HG03045 (cell line): ENCODE measurements at regions not wholly inside any gene's neighbourhood (a gene's known extent, or its start where the extent isn't known, plus 50 kb on each side); places are given as distances from the start of the nearest gene placed in this dataset.

ENCODE experiments used
- ATAC-seq: cut with Tn5 transposase; IDR thresholded peaks from one replicate; pipeline ENCODE4 v1.9.1; 2021; ENCODE audit warnings: mild to moderate bottlenecking, moderate library complexity; ENCODE audit not compliant: unreplicated experiment

GRCh38 chr12:16726879-16727278, 120.9 kb upstream of the LMO3 start:
- ATAC-seq: no peak

DNA sequence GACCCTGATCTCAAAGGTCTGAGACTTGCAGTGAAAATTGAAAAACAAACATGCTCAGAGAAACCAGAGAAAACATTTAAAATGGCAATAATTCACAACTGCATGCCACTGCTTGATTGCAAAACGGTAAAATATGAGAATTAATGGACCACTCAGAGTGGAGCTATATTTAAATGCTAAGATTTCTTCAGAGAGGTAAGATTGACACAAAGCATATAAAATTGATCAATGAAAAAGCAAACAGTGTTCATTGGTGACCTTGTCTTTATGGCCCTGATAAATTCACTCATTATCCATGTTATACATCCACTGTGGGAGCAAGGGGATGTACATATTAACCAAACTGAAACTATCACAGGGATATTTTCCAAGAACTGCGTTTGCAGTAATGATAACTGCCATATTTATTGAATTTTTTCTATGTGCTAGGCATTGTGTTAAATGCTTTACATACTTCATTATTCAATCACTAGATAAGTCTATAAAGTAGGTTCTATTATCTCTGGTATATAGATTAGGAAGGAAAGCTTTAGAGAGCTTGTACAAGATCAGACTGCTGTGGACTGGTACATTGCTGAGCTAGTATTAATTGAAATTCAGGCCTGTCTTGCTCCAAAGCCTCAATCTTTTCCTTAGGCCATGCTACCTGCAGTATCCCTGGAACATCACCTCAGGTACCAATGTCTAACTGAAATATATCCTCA, 113.9 kb upstream of the LMO3 start:
- no peak for ATAC-seq

DNA sequence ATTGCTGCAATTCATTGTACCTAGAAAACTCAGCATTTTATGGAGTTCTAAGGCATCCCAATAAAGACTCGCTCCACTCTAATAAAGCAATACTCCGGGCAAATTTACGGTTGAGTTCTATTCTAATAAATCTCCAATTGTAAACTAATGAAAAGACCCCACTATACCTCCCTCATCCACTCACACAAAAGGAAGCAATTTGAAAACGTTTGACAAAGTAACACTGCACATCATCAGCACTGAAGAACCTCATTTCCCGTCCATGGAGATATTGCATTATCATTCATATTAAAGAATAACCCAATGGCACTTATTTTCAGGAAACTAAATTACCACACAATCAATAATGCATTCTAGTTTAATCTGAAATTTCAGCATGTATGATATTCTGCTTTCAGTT, 111.0 kb upstream of the LMO3 start:
- ATAC-seq: no peak

DNA sequence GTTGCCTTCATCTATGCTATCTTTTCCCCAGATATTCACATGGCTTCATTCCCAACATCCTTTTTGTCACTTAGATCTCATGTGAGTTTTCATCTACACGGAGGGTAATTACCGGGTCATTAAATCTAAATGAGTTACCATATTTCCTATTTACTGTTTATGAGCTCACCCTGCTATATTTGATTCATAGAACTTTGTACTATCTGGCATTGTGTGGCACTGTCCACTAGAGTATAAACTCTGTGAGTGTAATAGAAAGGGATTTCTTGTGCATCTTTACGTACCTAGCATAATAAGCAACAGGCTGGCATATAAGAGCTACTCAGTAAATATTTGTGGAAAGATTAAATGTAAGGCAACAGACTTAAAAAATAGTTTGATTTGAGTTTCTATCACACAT, 86.1 kb upstream of the LMO3 start:
- no peak for ATAC-seq

DNA sequence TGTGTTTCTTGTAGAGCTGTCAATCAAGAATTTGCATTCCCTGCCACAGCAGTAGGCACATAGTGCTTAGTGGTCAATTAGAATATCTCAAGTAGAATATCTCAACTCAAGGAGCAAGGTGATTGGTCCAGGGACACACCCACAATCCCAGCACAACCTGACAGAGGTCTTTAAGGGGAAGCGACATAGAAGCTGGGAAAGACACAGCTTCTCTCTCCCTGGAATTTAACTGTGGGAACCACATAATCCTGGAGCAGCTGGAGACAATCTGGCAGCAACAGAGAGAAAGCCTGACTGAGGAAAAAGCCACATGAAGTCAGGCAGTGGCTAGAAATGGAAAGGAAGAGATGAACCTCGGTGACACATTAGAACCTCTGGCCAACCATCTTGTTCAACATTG, 85.7 kb upstream of the LMO3 start:
- no peak for ATAC-seq

GRCh38 chr12:16688200-16688599, 82.2 kb upstream of the LMO3 start:
- no peak for ATAC-seq

DNA sequence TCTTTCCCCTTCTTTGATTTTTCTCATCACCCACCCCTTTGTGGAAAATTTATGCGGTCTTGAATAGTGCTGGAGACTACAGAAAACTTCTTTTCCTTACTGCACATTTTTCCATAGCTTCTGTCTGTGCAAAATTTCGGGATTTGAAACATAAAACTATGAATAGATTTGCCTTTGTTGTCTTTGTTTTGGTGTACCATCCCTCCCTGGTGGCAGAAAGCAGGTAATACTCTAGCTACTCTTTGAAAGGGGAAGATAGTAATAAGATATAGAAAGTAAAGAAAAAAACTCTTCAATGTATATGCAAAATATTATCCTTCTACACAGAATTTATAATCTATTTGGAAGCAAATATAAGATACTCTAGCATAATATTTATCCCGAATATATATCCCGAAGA, 79.1 kb upstream of the LMO3 start:
- ATAC-seq: no peak

- ATAC-seq: no peak
Observed at GRCh38 chr12:16681196-16681595, 75.2 kb upstream of the LMO3 start.

DNA sequence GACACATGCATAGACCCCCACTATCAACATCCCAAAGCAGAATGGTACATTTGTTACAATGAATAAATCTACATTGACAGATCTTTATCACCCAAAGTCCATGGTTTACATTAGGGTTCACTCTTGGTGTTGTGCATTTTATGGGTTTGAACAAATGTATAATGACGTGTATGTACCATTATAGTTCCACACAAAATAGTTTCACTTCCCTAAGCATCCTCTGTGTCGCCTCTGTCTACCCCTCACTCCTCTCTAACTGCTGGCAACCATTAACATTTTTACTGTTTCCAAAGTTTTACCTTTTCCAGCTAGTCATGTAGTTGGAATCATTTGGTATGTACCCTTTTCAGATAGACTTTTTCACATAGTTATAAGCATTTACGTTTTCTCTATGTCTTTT, 69.5 kb upstream of the LMO3 start:
- no peak for ATAC-seq

DNA sequence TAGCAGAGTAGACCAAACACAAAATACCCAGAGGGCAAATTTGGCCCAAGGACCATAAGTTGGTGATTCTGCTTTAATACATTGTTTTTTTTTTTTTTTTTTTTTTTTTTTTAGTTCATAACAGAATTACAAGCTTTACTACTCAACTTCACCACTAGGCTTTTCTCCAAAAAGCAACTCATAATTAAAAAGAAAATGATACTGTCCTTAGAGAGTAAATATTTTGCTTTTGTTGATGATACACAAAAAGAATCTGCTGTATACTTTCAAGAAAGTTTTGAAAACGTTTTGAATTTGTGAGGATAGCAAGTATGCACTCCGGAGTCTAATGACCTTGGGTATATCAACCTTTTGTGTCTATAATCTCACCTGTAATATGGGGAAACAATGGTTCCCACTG, 68.9 kb upstream of the LMO3 start:
- ATAC-seq: no peak

GRCh38 chr12:16670456-16671050, 64.6 kb upstream of the LMO3 start:
- ATAC-seq: no peak

DNA sequence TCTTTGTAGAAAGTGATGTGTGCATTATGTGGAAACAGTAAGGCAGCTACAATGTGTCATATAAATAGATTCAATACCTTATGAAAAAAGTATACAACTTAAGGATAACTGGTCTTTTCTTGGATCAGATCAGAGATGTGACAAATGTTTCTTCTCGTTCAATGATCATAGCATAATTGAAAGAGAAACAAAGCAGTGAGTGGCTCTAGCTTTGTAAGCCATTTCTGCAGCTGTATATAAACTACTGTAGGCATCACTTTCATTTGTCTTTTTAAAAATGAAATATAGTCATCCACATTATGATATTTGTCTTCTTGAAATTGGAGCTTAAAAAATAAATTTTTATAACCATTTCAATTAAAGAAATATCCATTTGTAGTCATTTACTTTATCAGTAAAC, 63.8 kb upstream of the LMO3 start:
- ATAC-seq: no peak

GRCh38 chr12:16668198-16668597, 62.2 kb upstream of the LMO3 start:
- ATAC-seq: no peak

- ATAC-seq: no peak
Observed at GRCh38 chr12:16658699-16659098, 52.7 kb upstream of the LMO3 start.
